Coronary artery (tissue), 2 donors: ENCODE measurements at regions not wholly inside any gene's neighbourhood (a gene's known extent, or its start where the extent isn't known, plus 50 kb on each side); places are given as distances from the start of the nearest gene placed in this dataset.

ENCODE experiments used
- DNase-seq: peaks from one replicate; pipeline ENCODE4 v3.0.0-alpha.2; 2017; ENCODE audit warnings: low spot score
- H3K27ac ChIP-seq, 2 donors: fragments of 200-600 bp; sonication (generic); one replicate each; pipeline ENCODE4 v1.5.1; 2016 to 2019
- H3K4me3 ChIP-seq: fragments of 200-600 bp; sonication (generic); 2 replicates; pipeline ENCODE4 v1.5.1; 2016; ENCODE audit warnings: mild to moderate bottlenecking, moderate library complexity
- CTCF ChIP-seq: fragments of 200-600 bp; sonication (generic); IDR thresholded peaks from one replicate; pipeline ENCODE4 v1.5.1; 2019; ENCODE audit warnings: antibody characterized with exemption

- no peak for TF ChIP-seq CTCF
- no peak for DNase-seq
- no peak overlapping the region for H3K27ac ChIP-seq
- H3K4me3 ChIP-seq: no peak overlapping the region
Observed at GRCh38 chr12:90501412-90501811, 453.6 kb downstream of the CCER1 start.

GRCh38 chr12:90499795-90500194 lies 455.2 kb downstream of the CCER1 start:
- no peak for TF ChIP-seq CTCF
- DNase-seq: no peak
- Histone ChIP-seq H3K27ac (no peak overlapping the region), H3K4me3 (no peak overlapping the region)

GRCh38 chr12:90497923-90498545 lies 456.9 kb downstream of the CCER1 start:
- no peak for TF ChIP-seq CTCF
- Histone ChIP-seq H3K4me3 (no peak overlapping the region), H3K27ac (no peak overlapping the region)
- DNase-seq: no peak

GRCh38 chr12:90490355-90490754 lies 464.6 kb downstream of the CCER1 start:
- DNase-seq: no peak
- H3K27ac ChIP-seq: no peak overlapping the region
- H3K4me3 ChIP-seq: no peak overlapping the region
- no peak for TF ChIP-seq CTCF

GRCh38 chr12:90489141-90489540 lies 465.8 kb downstream of the CCER1 start:
- no peak for DNase-seq
- Histone ChIP-seq H3K27ac (no peak overlapping the region), H3K4me3 (no peak overlapping the region)
- TF ChIP-seq CTCF: no peak

GRCh38 chr12:90485560-90485959 lies 469.4 kb downstream of the CCER1 start:
- DNase-seq: no peak
- TF ChIP-seq CTCF: no peak
- Histone ChIP-seq H3K4me3 (no peak overlapping the region), H3K27ac (no peak overlapping the region)

- DNase-seq: no peak
- TF ChIP-seq CTCF: no peak
- Histone ChIP-seq H3K27ac (no peak overlapping the region), H3K4me3 (no peak overlapping the region)
Observed at GRCh38 chr12:90484094-90484493, 470.9 kb downstream of the CCER1 start.
